Tibial nerve (tissue), 4 donors: ENCODE measurements at regions not wholly inside any gene's neighbourhood (a gene's known extent, or its start where the extent isn't known, plus 50 kb on each side); places are given as distances from the start of the nearest gene placed in this dataset.

Experiments
- DNase-seq, 2 donors: peaks; one replicate each; pipeline ENCODE4 v3.0.0-alpha.2; 2019; ENCODE audit warnings: low spot score in 2 of 2
- H3K27ac ChIP-seq, 4 donors: fragments of 200-600 bp; sonication (generic) in 3 of 4; one replicate each; pipeline ENCODE4 v1.5.1; 2017 to 2019; ENCODE audit warnings: mild to moderate bottlenecking in 1 of 4
- H3K27me3 ChIP-seq, 2 donors: fragments of 200-600 bp; sonication (generic) in 1 of 2; one replicate each; pipeline versions ENCODE4 v1.5.1 to v1.6.0; 2017 to 2019
- H3K36me3 ChIP-seq, 3 donors: fragments of 200-600 bp; sonication (generic); one replicate each; pipeline ENCODE4 v1.5.1; 2018 to 2019
- H3K4me1 ChIP-seq, 4 donors: fragments of 200-600 bp; sonication (generic) in 3 of 4; one replicate each; pipeline ENCODE4 v1.5.1; 2017 to 2019
- H3K4me3 ChIP-seq, 4 donors: fragments of 200-600 bp; sonication (generic) in 3 of 4; one replicate each; pipeline ENCODE4 v1.5.1; 2017 to 2019; ENCODE audit warnings: mild to moderate bottlenecking in 1 of 4, moderate library complexity in 1 of 4
- H3K9me3 ChIP-seq, 4 donors: fragments of 200-600 bp; sonication (generic) in 3 of 4; one replicate each; pipeline ENCODE4 v1.5.1; 2017 to 2019
- CTCF ChIP-seq, 5 experiments: fragments of 200-600 bp in 3 of 5; fragments of 450-650 bp in 2 of 5; sonication (generic) in 3 of 5; IDR thresholded peaks; one replicate each; pipeline ENCODE4 v1.5.1; 2016 to 2019; ENCODE audit warnings: antibody characterized with exemption in 5 of 5, mild to moderate bottlenecking in 3 of 5, moderate library complexity in 2 of 5
- EP300 ChIP-seq, 2 donors: sonication (generic); formaldehyde crosslinking; IDR thresholded peaks; one replicate each; pipeline ENCODE4 v1.6.1; 2017; ENCODE audit warnings: antibody characterized with exemption in 2 of 2, mild to moderate bottlenecking in 1 of 2
- POLR2A ChIP-seq, 2 donors: fragments of 450-650 bp; IDR thresholded peaks; one replicate each; pipeline ENCODE4 v1.6.1; 2017; ENCODE audit warnings: antibody characterized with exemption in 2 of 2, mild to moderate bottlenecking in 2 of 2, moderate library complexity in 2 of 2
- WGBS, 2 donors: methylation state at CpG; one replicate each; pipeline ENCODE4 v1.1.5; 2018; 5-methylcytosine and 5-hydroxymethylcytosine counted together

- 83 to 84% methylated on average over 1 of the region's 1 CpG for WGBS, 2 donors
- H3K4me3 ChIP-seq, result no peak overlapping the region
- TF ChIP-seq CTCF (IDR thresholded peaks at IDR 0.05) (no peak), EP300 (IDR thresholded peaks at IDR 0.05) (no peak), POLR2A (IDR thresholded peaks at IDR 0.05) (no peak)
- H3K27ac ChIP-seq, result no peak overlapping the region
- H3K9me3 ChIP-seq, result peaks cover 0 to 3% (median 0%) of the 10 kb centered on the region in 4 donors
- no peaks in the 10 kb centered on the region for H3K36me3 ChIP-seq
- DNase-seq, result no peak
- H3K27me3 ChIP-seq, result no peaks in the 10 kb centered on the region
- peaks cover 0 to 8% (median 0%) of the 10 kb centered on the region in 4 donors for H3K4me1 ChIP-seq
Observed at GRCh38 chr6:142011775-142012174, 121.0 kb upstream of the GJE1 start.

- H3K9me3 ChIP-seq, result peaks cover 0 to 3% (median 0%) of the 10 kb centered on the region in 4 donors
- no peaks in the 10 kb centered on the region for H3K36me3 ChIP-seq
- H3K4me3 ChIP-seq, result no peak overlapping the region
- peaks cover 0 to 8% (median 0%) of the 10 kb centered on the region in 4 donors for H3K4me1 ChIP-seq
- DNase-seq, result no peak
- TF ChIP-seq CTCF (IDR thresholded peaks at IDR 0.05) (no peak), POLR2A (IDR thresholded peaks at IDR 0.05) (no peak), EP300 (IDR thresholded peaks at IDR 0.05) (no peak)
- no peak overlapping the region for H3K27ac ChIP-seq
- H3K27me3 ChIP-seq, result no peaks in the 10 kb centered on the region
Observed at GRCh38 chr6:142011156-142011555, 121.6 kb upstream of the GJE1 start.

- 53 to 55% methylated on average over 2 of the region's 2 CpGs for WGBS, 2 donors
Observed at GRCh38 chr6:142009647-142010046, 123.1 kb upstream of the GJE1 start.

GRCh38 chr6:142008781-142009180, 123.9 kb upstream of the GJE1 start:
- no peak for TF ChIP-seq CTCF (IDR thresholded peaks at IDR 0.05)
- TF ChIP-seq POLR2A (IDR thresholded peaks at IDR 0.05), result no peak
- no peak for TF ChIP-seq EP300 (IDR thresholded peaks at IDR 0.05)
- H3K9me3 ChIP-seq, result peaks cover 0 to 3% (median 0%) of the 10 kb centered on the region in 4 donors
- no peaks in the 10 kb centered on the region for H3K36me3 ChIP-seq
- H3K27me3 ChIP-seq, result no peaks in the 10 kb centered on the region
- no peak overlapping the region for H3K4me3 ChIP-seq
- 76 to 88% methylated on average over 1 of the region's 1 CpG for WGBS, 2 donors
- no peak overlapping the region for H3K27ac ChIP-seq
- H3K4me1 ChIP-seq, result no peaks in the 10 kb centered on the region
- DNase-seq, result no peak

More at GRCh38 chr6:142009647-142010046, 123.1 kb upstream of the GJE1 start:
- Histone ChIP-seq H3K9me3 (peaks cover 0 to 3% (median 0%) of the 10 kb centered on the region in 4 donors), H3K36me3 (no peaks in the 10 kb centered on the region), H3K4me1 (peaks cover 0 to 5% (median 0%) of the 10 kb centered on the region in 4 donors), H3K27me3 (no peaks in the 10 kb centered on the region), H3K4me3 (no peak overlapping the region), H3K27ac (no peak overlapping the region)
- no peak for TF ChIP-seq CTCF (IDR thresholded peaks at IDR 0.05)
- DNase-seq, result no peak

GRCh38 chr6:142008016-142008735, 124.5 kb upstream of the GJE1 start:
- TF ChIP-seq POLR2A (IDR thresholded peaks at IDR 0.05) (no peak), CTCF (IDR thresholded peaks at IDR 0.05) (no peak), EP300 (IDR thresholded peaks at IDR 0.05) (no peak)
- no peak overlapping the region for H3K27ac ChIP-seq
- H3K27me3 ChIP-seq, result no peaks in the 10 kb centered on the region
- H3K36me3 ChIP-seq, result no peaks in the 10 kb centered on the region
- peaks cover 0 to 3% (median 0%) of the 10 kb centered on the region in 4 donors for H3K9me3 ChIP-seq
- no peaks in the 10 kb centered on the region for H3K4me1 ChIP-seq
- no peak overlapping the region for H3K4me3 ChIP-seq
- DNase-seq, result no peak
- WGBS, 2 donors, result 79 to 84% methylated on average over 4 of the region's 4 CpGs
